IMR-90 (cell line): ENCODE measurements at regions not wholly inside any gene's neighbourhood (a gene's known extent, or its start where the extent isn't known, plus 50 kb on each side); places are given as distances from the start of the nearest gene placed in this dataset. TPM values are rescaled to one million over a fixed set of nuclear protein-coding genes. Genes with fewer than 3 reads are reported as not detected.

ENCODE experiments used
- microRNA-seq, 2 experiments: library from miRNA; stranded (forward) in 1 of 2; unstranded in 1 of 2; fragments of 10-50 nt in 1 of 2; fragments of <30 nt in 1 of 2; gene quantifications in 1 of 2; microRNA quantifications in 1 of 2; one replicate each; pipeline versions ENCODE3 to v1.1.0; 2013 to 2020; ENCODE audit not compliant: insufficient read depth in 1 of 2, insufficient read length in 1 of 2, unreplicated experiment in 1 of 2
- small RNA-seq, 5 experiments: library from RNA; depleted of rRNA; stranded (forward); fragments of <200 nt; gene quantifications; one replicate each; pipeline ENCODE3, GENCODE V24; 2012

Small RNA genes in the stretch of these regions (microRNA-seq; reads per million reads assigned to microRNA genes)
- gene HMGN2P6 (ENCODE audit: insufficient read depth, insufficient read length), result not detected

Small RNA genes in the stretch of these regions (small RNA-seq; reads per million reads assigned to genes)
- gene HMGN2P6, result 0 reads per million in 5 experiments
